ENCODE measurements at regions not wholly inside any gene's neighbourhood (a gene's known extent, or its start where the extent isn't known, plus 50 kb on each side); places are given as distances from the start of the nearest gene placed in this dataset.

- BruUV-seq (replicated peaks) = no TSS peak
- CTCF ChIA-PET = no interaction called here
- H3K9me1 ChIP-seq (replicated peaks; ENCODE audit: control insufficient read depth, extremely low read depth, insufficient read depth, low read length) = no peaks in the 10 kb centered on the region
- POLR2A ChIA-PET = no interaction called here
- intact Hi-C loops (cut with micrococcal nuclease) = no loop called here
- H3K9me3 ChIP-seq (replicated peaks; ENCODE audit: control insufficient read depth, insufficient read depth, low read length) = no peaks in the 10 kb centered on the region
- H3K9ac ChIP-seq (replicated peaks; ENCODE audit: extremely low read depth, insufficient read depth, low read length) = no peak overlapping the region
- no peak overlapping the region for H3K27ac ChIP-seq (ENCODE audit: insufficient read depth, low read depth, low read length)
- no peak overlapping the region for H2AFZ ChIP-seq (ENCODE audit: low read depth, low read length)
- no peak overlapping the region for H3K4me3 ChIP-seq (replicated peaks in 1 of 3; ENCODE audit: insufficient read depth in 1 of 3, low read depth in 1 of 3, low read length in 3 of 3)
- no peaks in the 10 kb centered on the region for H3K36me3 ChIP-seq (ENCODE audit: control insufficient read depth in 2 of 2, extremely low read depth in 1 of 2, insufficient read depth in 2 of 2, low read length in 2 of 2)
- dilution Hi-C loops (cut with MboI; ENCODE audit: extremely low pct_ligation_motif_present, low sequenced_read_pairs) = no loop called here
- no peaks in the 10 kb centered on the region for H3K79me2 ChIP-seq (ENCODE audit: control insufficient read depth, insufficient read depth, low read length)
- no peaks in the 10 kb centered on the region for H4K20me1 ChIP-seq (replicated peaks; ENCODE audit: control insufficient read depth, extremely low read depth, insufficient read depth, low read length)
- no peak for TF ChIP-seq GATA2 (IDR thresholded peaks at IDR 0.05; ENCODE audit: insufficient read depth, insufficient read length, low read depth, low read length)
- TF ChIP-seq MAX (IDR thresholded peaks at IDR 0.05; ENCODE audit: insufficient read depth, insufficient read length) = no peak
- no peak for TF ChIP-seq EZH2 (IDR thresholded peaks at IDR 0.05; ENCODE audit: borderline replicate concordance, low read depth, low read length, severe bottlenecking)
- no peak for TF ChIP-seq FOS (IDR thresholded peaks at IDR 0.05; ENCODE audit: borderline replicate concordance, insufficient read depth, low read length)
- no peak for TF ChIP-seq MYC (IDR thresholded peaks at IDR 0.05; ENCODE audit: low read depth, low read length)
- DNase-seq (ENCODE audit: low read depth, low spot score) (no peak), FAIRE-seq (no peak)
- H3K4me1 ChIP-seq (ENCODE audit: control insufficient read depth, extremely low read depth, insufficient read depth, low read length) = peaks cover 2% of the 10 kb centered on the region
- H3K27me3 ChIP-seq (ENCODE audit: control insufficient read depth in 2 of 2, insufficient read depth in 2 of 2, low read length in 2 of 2) = no peaks in the 10 kb centered on the region
- H3K4me2 ChIP-seq (ENCODE audit: insufficient read depth, low read length) = no peak overlapping the region
Measured at GRCh38 chr7:114851406-114852061, 70.4 kb upstream of the MDFIC start.

GRCh38 chr7:114852293-114852692 is 69.6 kb upstream of the MDFIC start:
- Histone ChIP-seq H3K9ac (replicated peaks; ENCODE audit: extremely low read depth, insufficient read depth, low read length) (no peak overlapping the region), H3K9me3 (replicated peaks; ENCODE audit: control insufficient read depth, insufficient read depth, low read length) (no peaks in the 10 kb centered on the region), H3K27me3 (ENCODE audit: control insufficient read depth in 2 of 2, insufficient read depth in 2 of 2, low read length in 2 of 2) (no peaks in the 10 kb centered on the region), H3K36me3 (ENCODE audit: control insufficient read depth in 2 of 2, extremely low read depth in 1 of 2, insufficient read depth in 2 of 2, low read length in 2 of 2) (no peaks in the 10 kb centered on the region), H3K4me1 (ENCODE audit: control insufficient read depth, extremely low read depth, insufficient read depth, low read length) (peaks cover 5% of the 10 kb centered on the region), H3K9me1 (replicated peaks; ENCODE audit: control insufficient read depth, extremely low read depth, insufficient read depth, low read length) (no peaks in the 10 kb centered on the region), H3K79me2 (ENCODE audit: control insufficient read depth, insufficient read depth, low read length) (no peaks in the 10 kb centered on the region), H3K27ac (ENCODE audit: insufficient read depth, low read depth, low read length) (no peak overlapping the region), H2AFZ (ENCODE audit: low read depth, low read length) (no peak overlapping the region), H4K20me1 (replicated peaks; ENCODE audit: control insufficient read depth, extremely low read depth, insufficient read depth, low read length) (no peaks in the 10 kb centered on the region), H3K4me3 (replicated peaks in 1 of 3; ENCODE audit: insufficient read depth in 1 of 3, low read depth in 1 of 3, low read length in 3 of 3) (no peak overlapping the region), H3K4me2 (ENCODE audit: insufficient read depth, low read length) (no peak overlapping the region)
- BruUV-seq (replicated peaks) = no TSS peak
- FAIRE-seq (no peak), DNase-seq (ENCODE audit: low read depth, low spot score) (no peak)
- no peak for TF ChIP-seq POLR2AphosphoS5 (IDR thresholded peaks at IDR 0.05; ENCODE audit: insufficient read depth, low read depth, low read length)
- no peak for TF ChIP-seq GATA2 (IDR thresholded peaks at IDR 0.05; ENCODE audit: insufficient read depth, insufficient read length, low read depth, low read length)
- CTCF ChIA-PET = no interaction called here
- intact Hi-C loops (cut with micrococcal nuclease) = no loop called here
- dilution Hi-C loops (cut with MboI; ENCODE audit: extremely low pct_ligation_motif_present, low sequenced_read_pairs) = no loop called here
- POLR2A ChIA-PET = no interaction called here

Measured in endothelial cell of umbilical vein (primary cell).